Caco-2 (cell line): ENCODE measurements at regions not wholly inside any gene's neighbourhood (a gene's known extent, or its start where the extent isn't known, plus 50 kb on each side); places are given as distances from the start of the nearest gene placed in this dataset.

Source experiments
- BruUV-seq: library from RNA; stranded (reverse); fragments of 400-500 nt; replicated peaks from 2 replicates; lab custom pipeline; 2021; lab: Mats Ljungman, UMichigan
- CTCF ChIA-PET: fragments of 300-600 bp; sonication (Branson Sonifier 250); formaldehyde crosslinking; loops from one replicate; lab custom pipeline; 2022; ENCODE audit warnings: antibody characterized with exemption; lab: Charles Lee
- POLR2A ChIA-PET: fragments of 300-600 bp; sonication (Branson Sonifier 250); formaldehyde crosslinking; loops from one replicate; lab custom pipeline; 2022; ENCODE audit warnings: antibody characterized with exemption; lab: Charles Lee
- DNase-seq, 2 experiments: peaks; one replicate each; pipeline versions ENCODE4 v3.0.0 to v3.0.0-alpha.2; 2020 to 2022
- H3K27me3 ChIP-seq: replicated peaks from 2 replicates; pipeline ENCODE4 v1.6.0; 2011; ENCODE audit warnings: low read length; ENCODE audit not compliant: control insufficient read depth, insufficient read depth
- H3K36me3 ChIP-seq: 2 replicates; pipeline ENCODE4 v1.5.1; 2011; ENCODE audit warnings: low read length; ENCODE audit not compliant: control insufficient read depth, insufficient read depth
- H3K4me1 ChIP-seq: fragments of 250-450 bp; sonication (Bioruptor Pico); 2 replicates; pipeline ENCODE4 v1.5.1; 2020; ENCODE audit warnings: mild to moderate bottlenecking
- H3K4me3 ChIP-seq: 2 replicates; pipeline ENCODE4 v1.5.1; 2011; ENCODE audit warnings: low read depth, mild to moderate bottlenecking, control low read depth, low read length
- H3K9me3 ChIP-seq: fragments of 250-450 bp; sonication (Bioruptor Pico); 2 replicates; pipeline ENCODE4 v1.5.1; 2020; ENCODE audit warnings: mild to moderate bottlenecking, moderate library complexity
- H3K27ac Mint-ChIP-seq: one replicate; pipeline ENCODE4 v1.8.0; 2022; ENCODE audit warnings: mixed read lengths; ENCODE audit not compliant: unreplicated experiment
- H3K27me3 Mint-ChIP-seq: one replicate; pipeline ENCODE4 v1.8.0; 2022; ENCODE audit warnings: mixed read lengths; ENCODE audit not compliant: insufficient read depth, unreplicated experiment
- H3K36me3 Mint-ChIP-seq: one replicate; pipeline ENCODE4 v1.8.0; 2022; ENCODE audit warnings: mild to moderate bottlenecking, mixed read lengths; ENCODE audit not compliant: insufficient read depth, unreplicated experiment
- H3K4me1 Mint-ChIP-seq: one replicate; pipeline ENCODE4 v1.8.0; 2022; ENCODE audit warnings: low read depth, mixed read lengths; ENCODE audit not compliant: unreplicated experiment
- H3K4me3 Mint-ChIP-seq: one replicate; pipeline ENCODE4 v1.8.0; 2022; ENCODE audit warnings: mild to moderate bottlenecking, moderate library complexity, mixed read lengths; ENCODE audit not compliant: unreplicated experiment
- H3K9me3 Mint-ChIP-seq: one replicate; pipeline ENCODE4 v1.8.0; 2022; ENCODE audit warnings: mixed read lengths; ENCODE audit not compliant: unreplicated experiment
- CTCF ChIP-seq, 2 experiments: fragments of 200-600 bp in 1 of 2; IDR thresholded peaks; 1 replicate in 1 of 2; 2 replicates in 1 of 2; pipeline versions ENCODE4 v1.5.1 to v1.8.0; 2011 to 2022; ENCODE audit warnings: antibody characterized with exemption in 1 of 2, control low read depth in 1 of 2, inconsistent platforms in 1 of 2, low read depth in 1 of 2, low read length in 1 of 2, mild to moderate bottlenecking in 1 of 2, moderate library complexity in 1 of 2; ENCODE audit not compliant: insufficient read depth in 1 of 2, severe bottlenecking in 1 of 2, unreplicated experiment in 1 of 2
- intact Hi-C: fragments of 100-400 bp; cut with micrococcal nuclease; formaldehyde crosslinking; loops from one replicate; pipeline ENCODE4 v1.10.0; 2022; ENCODE audit not compliant: unreplicated experiment

GRCh38 chr1:4058122-4058521, 158.1 kb upstream of the C1orf174 start:
- DNase-seq, result no peak
- H3K4me1 ChIP-seq, result no peaks in the 10 kb centered on the region
- Mint-ChIP-seq H3K4me1 (no peaks in the 10 kb centered on the region), H3K9me3 (no peaks in the 10 kb centered on the region), H3K4me3 (no peak overlapping the region), H3K27ac (no peak overlapping the region), H3K27me3 (peaks cover under 1% of the 10 kb centered on the region), H3K36me3 (no peaks in the 10 kb centered on the region)
- no peaks in the 10 kb centered on the region for H3K36me3 ChIP-seq
- H3K9me3 ChIP-seq, result no peaks in the 10 kb centered on the region
- intact Hi-C loops, result no loop called here
- ChIA-PET CTCF (no interaction called here), POLR2A (no interaction called here)
- H3K4me3 ChIP-seq, result no peak overlapping the region
- TF ChIP-seq CTCF (IDR thresholded peaks at IDR 0.05; ENCODE audit: insufficient read depth in 1 of 2, low read depth in 1 of 2, low read length in 1 of 2, severe bottlenecking in 1 of 2, unreplicated experiment in 1 of 2), result no peak
- no TSS peak for BruUV-seq
- no peaks in the 10 kb centered on the region for H3K27me3 ChIP-seq

- Mint-ChIP-seq H3K27ac (no peak overlapping the region), H3K36me3 (no peaks in the 10 kb centered on the region), H3K4me3 (no peak overlapping the region), H3K4me1 (no peaks in the 10 kb centered on the region), H3K9me3 (no peaks in the 10 kb centered on the region), H3K27me3 (no peaks in the 10 kb centered on the region)
- no peak for TF ChIP-seq CTCF (IDR thresholded peaks at IDR 0.05; ENCODE audit: insufficient read depth in 1 of 2, low read depth in 1 of 2, low read length in 1 of 2, severe bottlenecking in 1 of 2, unreplicated experiment in 1 of 2)
- no peak for DNase-seq
- Histone ChIP-seq H3K9me3 (no peaks in the 10 kb centered on the region), H3K4me1 (no peaks in the 10 kb centered on the region), H3K27me3 (no peaks in the 10 kb centered on the region), H3K36me3 (no peaks in the 10 kb centered on the region), H3K4me3 (no peak overlapping the region)
- POLR2A ChIA-PET, result no interaction called here
- CTCF ChIA-PET, result no interaction called here
- no TSS peak for BruUV-seq
- intact Hi-C loops, result no loop called here
Observed at GRCh38 chr1:4058706-4059105, 158.6 kb upstream of the C1orf174 start.

- no peak overlapping the region for H3K27ac Mint-ChIP-seq
- H3K27me3 Mint-ChIP-seq, result no peaks in the 10 kb centered on the region
- no peaks in the 10 kb centered on the region for H3K9me3 Mint-ChIP-seq
- Histone ChIP-seq H3K4me1 (no peaks in the 10 kb centered on the region), H3K36me3 (no peaks in the 10 kb centered on the region), H3K4me3 (no peak overlapping the region), H3K27me3 (no peaks in the 10 kb centered on the region), H3K9me3 (no peaks in the 10 kb centered on the region)
- no TSS peak for BruUV-seq
- H3K4me3 Mint-ChIP-seq, result no peak overlapping the region
- DNase-seq, result no peak
- no peaks in the 10 kb centered on the region for H3K4me1 Mint-ChIP-seq
- intact Hi-C loops, result no loop called here
- CTCF ChIA-PET, result no interaction called here
- no peaks in the 10 kb centered on the region for H3K36me3 Mint-ChIP-seq
- TF ChIP-seq CTCF (IDR thresholded peaks at IDR 0.05; ENCODE audit: insufficient read depth in 1 of 2, low read depth in 1 of 2, low read length in 1 of 2, severe bottlenecking in 1 of 2, unreplicated experiment in 1 of 2), result no peak
- POLR2A ChIA-PET, result no interaction called here
Observed at GRCh38 chr1:4059270-4059669, 159.2 kb upstream of the C1orf174 start.
